WERI-Rb-1 (cell line): ENCODE measurements at regions not wholly inside any gene's neighbourhood (a gene's known extent, or its start where the extent isn't known, plus 50 kb on each side); places are given as distances from the start of the nearest gene placed in this dataset.
"Not testable (repeated sequence)": the region's sequence is repeated elsewhere in the genome, so short reads cannot be mapped to it uniquely, and the experiment has no call there.

Experiments
- DNase-seq: peaks from one replicate; pipeline ENCODE4 v3.0.0-alpha.2; 2020
- H3K27ac ChIP-seq: fragments of 250-450 bp; sonication (Bioruptor Pico); 2 replicates; pipeline ENCODE4 v1.5.1; 2020; ENCODE audit warnings: mild to moderate bottlenecking, moderate library complexity
- H3K27me3 ChIP-seq: fragments of 250-450 bp; sonication (Bioruptor Pico); 2 replicates; pipeline ENCODE4 v1.5.1; 2021; ENCODE audit warnings: mild to moderate bottlenecking, low read depth, moderate library complexity; ENCODE audit not compliant: insufficient read depth, severe bottlenecking
- H3K36me3 ChIP-seq: fragments of 250-450 bp; sonication (Bioruptor Pico); 2 replicates; pipeline ENCODE4 v1.5.1; 2020; ENCODE audit warnings: mild to moderate bottlenecking, moderate library complexity
- H3K4me3 ChIP-seq: 2 replicates; pipeline ENCODE4 v1.5.1; 2011; ENCODE audit warnings: low read depth, mild to moderate bottlenecking, control low read depth, low read length
- H3K9me3 ChIP-seq: fragments of 250-450 bp; sonication (Bioruptor Pico); 2 replicates; pipeline ENCODE4 v1.5.1; 2021; ENCODE audit warnings: mild to moderate bottlenecking, moderate library complexity; ENCODE audit not compliant: severe bottlenecking
- CTCF ChIP-seq: IDR thresholded peaks from 2 replicates; pipeline ENCODE4 v1.5.1; 2011; ENCODE audit warnings: low read depth, mild to moderate bottlenecking, control low read depth, inconsistent platforms, low read length

GRCh38 chr12:46550266-46550879 is 177.8 kb upstream of the SLC38A2 start:
- no peak overlapping the region for H3K4me3 ChIP-seq
- H3K27ac ChIP-seq, result no peak overlapping the region
- no peak for DNase-seq

GRCh38 chr12:46549527-46550265 is 177.1 kb upstream of the SLC38A2 start:
- no peaks in the 10 kb centered on the region for H3K36me3 ChIP-seq
- no peak overlapping the region for H3K4me3 ChIP-seq
- no peak overlapping the region for H3K27ac ChIP-seq
- no peaks in the 10 kb centered on the region for H3K27me3 ChIP-seq
- DNase-seq, result no peak
- H3K9me3 ChIP-seq, result peaks cover 8% of the 10 kb centered on the region
- no peak for TF ChIP-seq CTCF

More at GRCh38 chr12:46550266-46550879, 177.8 kb upstream of the SLC38A2 start:
- Histone ChIP-seq H3K36me3 (no peaks in the 10 kb centered on the region), H3K9me3 (peaks cover 5% of the 10 kb centered on the region), H3K27me3 (no peaks in the 10 kb centered on the region)
- no peak for TF ChIP-seq CTCF

DNA sequence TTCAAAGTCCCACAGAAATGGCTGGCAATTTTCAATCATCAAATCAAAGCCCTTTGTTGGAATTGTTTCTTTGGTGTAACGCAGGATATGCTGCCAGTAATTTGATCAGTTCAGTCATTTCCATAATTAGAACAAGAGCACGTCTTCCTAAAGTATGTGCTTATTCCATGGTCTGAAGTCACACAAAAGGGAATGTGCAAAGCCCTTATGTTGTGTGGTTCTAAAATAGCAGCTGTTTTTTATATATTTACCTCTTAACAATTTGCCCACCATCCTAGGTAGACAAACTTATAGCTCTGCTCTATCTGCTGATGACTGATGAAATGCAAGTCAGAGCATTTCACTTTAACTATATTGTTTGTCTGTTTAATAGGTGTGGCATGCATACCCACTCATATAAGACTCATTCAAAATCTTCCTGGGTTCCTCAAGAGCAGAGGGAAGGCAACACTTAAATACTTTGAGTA is 176.1 kb upstream of the SLC38A2 start:
- no peak for DNase-seq
- TF ChIP-seq CTCF, result no peak
- Histone ChIP-seq H3K36me3 (no peaks in the 10 kb centered on the region), H3K27ac (no peak overlapping the region), H3K9me3 (peaks cover 8% of the 10 kb centered on the region), H3K4me3 (no peak overlapping the region), H3K27me3 (no peaks in the 10 kb centered on the region)

- DNase-seq, result no peak
- TF ChIP-seq CTCF, result no peak
- H3K9me3 ChIP-seq, result peaks cover 8% of the 10 kb centered on the region
- no peaks in the 10 kb centered on the region for H3K36me3 ChIP-seq
- H3K27ac ChIP-seq, result no peak overlapping the region
- H3K27me3 ChIP-seq, result no peaks in the 10 kb centered on the region
- H3K4me3 ChIP-seq, result no peak overlapping the region
These were observed 175.1 kb upstream of the SLC38A2 start for GRCh38 chr12:46547421-46548354.

DNA sequence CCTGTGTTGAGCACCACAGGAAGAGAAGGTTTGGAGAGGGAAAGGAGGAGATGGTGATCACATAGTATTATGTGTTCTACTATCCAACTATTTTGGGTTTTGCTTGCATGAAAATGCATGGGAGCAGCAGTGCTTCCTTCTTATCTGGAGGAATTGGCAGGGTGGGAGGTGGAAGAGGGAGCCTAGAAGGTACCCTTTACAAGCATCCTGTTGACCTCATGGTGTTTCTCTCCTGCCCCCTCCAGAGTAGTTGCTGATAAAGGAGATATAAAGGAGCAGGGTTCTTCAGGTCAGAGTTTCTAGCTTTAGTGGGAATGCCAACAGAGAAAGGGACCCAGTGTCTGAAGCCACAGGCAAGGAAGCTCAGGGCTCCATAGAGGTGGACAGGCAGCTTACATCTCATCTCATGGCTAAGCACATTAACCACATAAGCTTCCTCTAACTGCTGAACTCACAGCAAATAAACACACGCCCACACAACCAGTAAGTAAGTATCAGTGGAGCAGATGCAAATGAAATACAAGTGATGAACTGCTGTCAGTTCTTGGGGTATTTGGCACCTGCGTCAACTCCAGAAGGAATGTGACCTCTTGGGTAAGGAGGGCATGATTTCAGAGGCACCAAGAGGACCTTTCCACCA is 174.2 kb upstream of the SLC38A2 start:
- no peak overlapping the region for H3K4me3 ChIP-seq
- no peak overlapping the region for H3K27ac ChIP-seq
- DNase-seq, result peak; percentile 20
- peaks cover 8% of the 10 kb centered on the region for H3K9me3 ChIP-seq
- H3K27me3 ChIP-seq, result no peaks in the 10 kb centered on the region
- TF ChIP-seq CTCF, result no peak
- H3K36me3 ChIP-seq, result no peaks in the 10 kb centered on the region

DNA sequence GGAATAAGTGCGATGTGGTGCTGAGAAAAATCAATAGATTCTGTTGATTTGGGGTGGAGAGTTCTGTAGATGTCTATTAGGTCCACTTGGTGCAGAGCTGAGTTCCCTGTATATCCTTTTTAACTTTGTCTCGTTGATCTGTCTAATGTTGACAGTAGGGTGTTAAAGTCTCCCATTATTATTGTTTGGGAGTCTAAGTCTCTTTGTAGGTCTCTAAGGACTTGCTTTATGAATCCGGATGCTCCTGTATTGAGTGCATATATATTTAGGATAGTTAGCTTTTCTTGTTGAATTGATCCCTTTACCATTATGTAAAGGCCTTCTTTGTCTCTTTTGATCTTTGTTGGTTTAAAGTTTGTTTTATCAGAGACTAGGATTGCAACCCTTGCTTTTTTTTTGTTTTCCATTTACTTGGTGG is 170.8 kb upstream of the SLC38A2 start:
- H3K4me3 ChIP-seq, H3K36me3 ChIP-seq, H3K27me3 ChIP-seq, DNase-seq, H3K27ac ChIP-seq: not testable (repeated sequence)
- H3K9me3 ChIP-seq, result peaks cover 12% of the 10 kb centered on the region
